ENCODE measurements at regions not wholly inside any gene's neighbourhood (a gene's known extent, or its start where the extent isn't known, plus 50 kb on each side); places are given as distances from the start of the nearest gene placed in this dataset.

GRCh38 chr6:166678426-166678825 lies 51.4 kb upstream of the RPS6KA2 start:
- TF ChIP-seq POLR2A (IDR thresholded peaks at IDR 0.05; ENCODE audit: low read depth, low read length) = no peak
- no peak for TF ChIP-seq POLR2AphosphoS5 (IDR thresholded peaks at IDR 0.05; ENCODE audit: low read depth, low read length)
- no peak for TF ChIP-seq TAF1 (IDR thresholded peaks at IDR 0.05; ENCODE audit: borderline replicate concordance, low read depth, low read length)
- FAIRE-seq (no peak), DNase-seq (ENCODE audit: insufficient read length) (no peak)

GRCh38 chr6:166677941-166678340 lies 50.9 kb upstream of the RPS6KA2 start:
- DNase-seq (ENCODE audit: insufficient read length) (no peak), FAIRE-seq (no peak)
- TF ChIP-seq POLR2AphosphoS5 (IDR thresholded peaks at IDR 0.05; ENCODE audit: low read depth, low read length) = no peak
- TF ChIP-seq TAF1 (IDR thresholded peaks at IDR 0.05; ENCODE audit: borderline replicate concordance, low read depth, low read length) = no peak
- no peak for TF ChIP-seq POLR2A (IDR thresholded peaks at IDR 0.05; ENCODE audit: low read depth, low read length)

Measured in GM12892 (cell line).